K562 (cell line): ENCODE measurements at regions not wholly inside any gene's neighbourhood (a gene's known extent, or its start where the extent isn't known, plus 50 kb on each side); places are given as distances from the start of the nearest gene placed in this dataset.

Source experiments
- BCL6 ChIP-seq: fragments of 250-450 bp; sonication (Bioruptor Pico); IDR thresholded peaks from 2 replicates; pipeline ENCODE4 v1.4.0; 2020
- MEF2A ChIP-seq: IDR thresholded peaks from 2 replicates; pipeline ENCODE4 v1.6.1; 2011; ENCODE audit warnings: low read depth, mild to moderate bottlenecking, low read length, moderate library complexity; ENCODE audit not compliant: control insufficient read depth
- PHF20 ChIP-seq: fragments of 450-650 bp; IDR thresholded peaks from 2 replicates; pipeline ENCODE4 v1.6.1; 2018; ENCODE audit not compliant: partially characterized antibody
- XRCC5 ChIP-seq: fragments of 200-400 bp; formaldehyde crosslinking; IDR thresholded peaks from 2 replicates; pipeline ENCODE4 v1.6.1; 2017; ENCODE audit warnings: low read depth, mild to moderate bottlenecking, low read length
- ZNF133 ChIP-seq: fragments of 250-450 bp; sonication (Bioruptor Pico); IDR thresholded peaks from 2 replicates; pipeline ENCODE4 v1.4.0; 2020; ENCODE audit warnings: mild to moderate bottlenecking
- ZNF507 ChIP-seq: conservative IDR thresholded peaks from 2 replicates; pipeline ENCODE4 v1.6.1; 2017; ENCODE audit warnings: missing genetic modification characterization, missing compliant biosample characterization
- TF ChIP-seq, protein P1 (sequence below): fragments of 250-450 bp; sonication (Bioruptor Pico); IDR thresholded peaks from 2 replicates; pipeline ENCODE4 v1.4.0; 2020; ENCODE audit warnings: mild to moderate bottlenecking, moderate library complexity
- TF ChIP-seq, protein P2 (sequence below): fragments of 250-450 bp; sonication (Bioruptor Pico); IDR thresholded peaks from 2 replicates; pipeline ENCODE4 v1.5.0; 2021; ENCODE audit warnings: mild to moderate bottlenecking, moderate library complexity

DNA sequence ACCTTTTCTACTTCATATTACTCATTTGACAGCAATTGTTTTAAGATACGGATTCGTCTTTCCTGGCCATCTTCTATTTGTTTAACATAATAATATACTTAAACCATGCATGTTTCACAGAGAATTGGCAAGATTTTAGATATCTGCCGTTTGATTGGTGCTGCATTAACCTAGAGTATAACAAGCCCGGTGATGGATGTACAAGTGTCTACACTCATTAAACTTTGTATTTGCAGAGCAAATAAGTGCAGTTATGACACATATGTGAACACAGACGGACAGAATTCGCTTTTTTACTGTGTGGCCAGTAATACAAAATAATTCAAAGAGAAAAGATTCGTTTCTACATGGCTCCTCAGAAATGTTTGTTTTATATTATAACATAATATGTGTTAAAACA is 116.1 kb downstream of the ARL4A start (continued):
- TF ChIP-seq, protein P1, sequence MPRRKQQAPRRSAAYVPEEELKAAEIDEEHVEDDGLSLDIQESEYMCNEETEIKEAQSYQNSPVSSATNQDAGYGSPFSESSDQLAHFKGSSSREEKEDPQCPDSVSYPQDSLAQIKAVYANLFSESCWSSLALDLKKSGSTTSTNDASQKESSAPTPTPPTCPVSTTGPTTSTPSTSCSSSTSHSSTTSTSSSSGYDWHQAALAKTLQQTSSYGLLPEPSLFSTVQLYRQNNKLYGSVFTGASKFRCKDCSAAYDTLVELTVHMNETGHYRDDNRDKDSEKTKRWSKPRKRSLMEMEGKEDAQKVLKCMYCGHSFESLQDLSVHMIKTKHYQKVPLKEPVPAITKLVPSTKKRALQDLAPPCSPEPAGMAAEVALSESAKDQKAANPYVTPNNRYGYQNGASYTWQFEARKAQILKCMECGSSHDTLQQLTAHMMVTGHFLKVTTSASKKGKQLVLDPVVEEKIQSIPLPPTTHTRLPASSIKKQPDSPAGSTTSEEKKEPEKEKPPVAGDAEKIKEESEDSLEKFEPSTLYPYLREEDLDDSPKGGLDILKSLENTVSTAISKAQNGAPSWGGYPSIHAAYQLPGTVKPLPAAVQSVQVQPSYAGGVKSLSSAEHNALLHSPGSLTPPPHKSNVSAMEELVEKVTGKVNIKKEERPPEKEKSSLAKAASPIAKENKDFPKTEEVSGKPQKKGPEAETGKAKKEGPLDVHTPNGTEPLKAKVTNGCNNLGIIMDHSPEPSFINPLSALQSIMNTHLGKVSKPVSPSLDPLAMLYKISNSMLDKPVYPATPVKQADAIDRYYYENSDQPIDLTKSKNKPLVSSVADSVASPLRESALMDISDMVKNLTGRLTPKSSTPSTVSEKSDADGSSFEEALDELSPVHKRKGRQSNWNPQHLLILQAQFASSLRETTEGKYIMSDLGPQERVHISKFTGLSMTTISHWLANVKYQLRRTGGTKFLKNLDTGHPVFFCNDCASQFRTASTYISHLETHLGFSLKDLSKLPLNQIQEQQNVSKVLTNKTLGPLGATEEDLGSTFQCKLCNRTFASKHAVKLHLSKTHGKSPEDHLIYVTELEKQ (CRISPR knock-in tag): no peak
- TF ChIP-seq PHF20: no peak
- no peak for TF ChIP-seq XRCC5
- no peak for TF ChIP-seq MEF2A
- no peak for TF ChIP-seq BCL6 (CRISPR knock-in tag)
- TF ChIP-seq ZNF133 (CRISPR knock-in tag): no peak
- TF ChIP-seq, protein P2, sequence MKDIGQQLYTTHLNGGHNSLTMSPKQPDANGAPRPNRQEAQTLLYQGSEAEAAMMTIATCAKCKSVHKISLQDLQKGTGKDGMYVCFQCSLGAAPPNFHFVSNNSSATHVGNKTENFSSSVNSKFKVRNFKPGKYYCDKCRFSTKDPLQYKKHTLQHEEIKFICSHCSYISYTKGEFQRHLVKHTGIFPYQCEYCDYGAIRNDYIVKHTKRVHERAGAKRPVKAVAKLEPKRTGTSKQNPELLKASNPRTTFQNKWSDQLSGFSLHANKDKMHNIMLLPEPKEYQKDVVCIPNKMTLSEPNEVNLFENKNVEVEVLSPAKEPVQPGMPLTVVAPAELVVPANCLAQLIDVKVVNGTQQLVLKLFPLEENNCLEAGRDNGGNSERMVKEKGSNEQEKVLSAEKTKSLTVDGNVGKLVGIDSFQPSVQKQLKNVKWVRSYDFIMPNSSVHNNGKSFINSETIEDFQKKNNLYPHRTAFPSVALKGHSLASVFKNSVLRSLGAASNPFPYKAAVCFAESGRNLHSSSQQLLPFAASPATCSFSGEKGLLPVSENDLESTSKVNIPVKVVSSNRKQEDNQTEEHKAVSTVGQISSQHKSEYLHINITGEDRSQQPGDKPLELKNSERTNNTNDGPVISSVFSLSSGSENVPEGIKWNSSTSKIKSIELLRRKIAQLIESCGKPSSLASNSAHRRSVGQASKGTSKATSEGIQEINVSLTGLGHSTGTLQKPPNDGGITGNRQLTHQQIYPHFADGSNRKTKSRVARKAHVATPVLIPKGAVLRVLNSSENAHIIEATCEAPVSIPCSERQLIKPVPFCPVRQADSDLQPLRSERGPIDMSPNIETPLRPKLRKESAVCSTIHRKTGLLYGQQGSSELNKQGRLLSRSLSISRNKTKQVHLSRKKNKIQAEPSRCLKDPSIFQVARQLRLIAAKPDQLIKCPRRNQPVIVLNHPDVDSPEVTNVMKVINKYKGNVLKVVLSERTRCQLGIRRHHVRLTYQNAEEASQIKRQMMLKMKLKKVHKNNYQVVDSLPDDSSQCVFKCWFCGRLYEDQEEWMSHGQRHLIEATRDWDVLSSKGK (CRISPR knock-in tag): no peak
- TF ChIP-seq ZNF507 (tag): no peak
